ENCODE measurements at regions not wholly inside any gene's neighbourhood (a gene's known extent, or its start where the extent isn't known, plus 50 kb on each side); places are given as distances from the start of the nearest gene placed in this dataset.

DNA sequence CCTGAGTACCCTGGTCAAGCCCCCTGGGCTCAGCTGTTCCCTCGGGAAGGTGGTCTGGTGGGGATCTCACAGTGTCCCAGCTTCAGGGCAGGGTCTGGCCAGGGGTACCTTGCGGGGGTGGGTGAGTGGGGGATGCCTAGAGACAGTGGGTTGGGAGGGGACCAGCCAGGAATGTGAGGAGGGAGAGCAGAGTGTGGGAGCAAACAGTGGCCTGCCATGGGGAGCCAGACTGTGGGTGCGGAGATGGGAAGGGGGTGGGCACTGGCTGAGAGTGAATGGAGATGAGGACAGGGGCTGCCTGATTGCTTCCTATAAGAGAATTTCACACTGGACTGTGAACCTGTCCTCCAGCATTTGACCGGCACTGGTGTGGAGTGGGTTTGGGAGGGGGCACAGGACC is 95.1 kb downstream of the VEGFA start:
- no peak for DNase-seq (ENCODE audit: low read depth)
- no peak overlapping the region for H3K4me3 ChIP-seq (ENCODE audit: low read length)
- TF ChIP-seq, protein P1, sequence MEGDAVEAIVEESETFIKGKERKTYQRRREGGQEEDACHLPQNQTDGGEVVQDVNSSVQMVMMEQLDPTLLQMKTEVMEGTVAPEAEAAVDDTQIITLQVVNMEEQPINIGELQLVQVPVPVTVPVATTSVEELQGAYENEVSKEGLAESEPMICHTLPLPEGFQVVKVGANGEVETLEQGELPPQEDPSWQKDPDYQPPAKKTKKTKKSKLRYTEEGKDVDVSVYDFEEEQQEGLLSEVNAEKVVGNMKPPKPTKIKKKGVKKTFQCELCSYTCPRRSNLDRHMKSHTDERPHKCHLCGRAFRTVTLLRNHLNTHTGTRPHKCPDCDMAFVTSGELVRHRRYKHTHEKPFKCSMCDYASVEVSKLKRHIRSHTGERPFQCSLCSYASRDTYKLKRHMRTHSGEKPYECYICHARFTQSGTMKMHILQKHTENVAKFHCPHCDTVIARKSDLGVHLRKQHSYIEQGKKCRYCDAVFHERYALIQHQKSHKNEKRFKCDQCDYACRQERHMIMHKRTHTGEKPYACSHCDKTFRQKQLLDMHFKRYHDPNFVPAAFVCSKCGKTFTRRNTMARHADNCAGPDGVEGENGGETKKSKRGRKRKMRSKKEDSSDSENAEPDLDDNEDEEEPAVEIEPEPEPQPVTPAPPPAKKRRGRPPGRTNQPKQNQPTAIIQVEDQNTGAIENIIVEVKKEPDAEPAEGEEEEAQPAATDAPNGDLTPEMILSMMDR (IDR thresholded peaks at IDR 0.05; ENCODE audit: insufficient read depth, low read depth, low read length, missing control alignments): no peak

DNA sequence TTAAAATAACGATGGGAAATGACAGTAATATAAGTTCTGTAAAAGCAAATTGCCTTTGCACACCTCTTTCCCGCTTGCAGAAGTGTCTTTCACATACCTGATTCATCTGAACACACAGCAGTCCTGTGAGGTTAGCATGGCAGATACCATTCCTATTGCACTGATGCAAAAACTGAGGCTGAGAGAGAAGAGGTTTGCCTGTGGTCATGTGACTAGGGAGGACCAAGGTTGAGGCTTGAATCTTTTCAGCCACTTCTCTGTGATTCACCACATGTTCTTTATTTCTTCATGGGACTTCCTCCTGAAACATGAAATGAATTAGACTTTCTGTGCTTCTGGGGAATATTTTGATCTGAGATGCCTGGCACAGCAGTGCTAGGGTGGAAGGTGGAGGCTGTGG is 92.9 kb downstream of the VEGFA start:
- TF ChIP-seq, protein P1 (IDR thresholded peaks at IDR 0.05; ENCODE audit: insufficient read depth, low read depth, low read length, missing control alignments): no peak
- peak; percentile 10 for DNase-seq (ENCODE audit: low read depth)

DNA sequence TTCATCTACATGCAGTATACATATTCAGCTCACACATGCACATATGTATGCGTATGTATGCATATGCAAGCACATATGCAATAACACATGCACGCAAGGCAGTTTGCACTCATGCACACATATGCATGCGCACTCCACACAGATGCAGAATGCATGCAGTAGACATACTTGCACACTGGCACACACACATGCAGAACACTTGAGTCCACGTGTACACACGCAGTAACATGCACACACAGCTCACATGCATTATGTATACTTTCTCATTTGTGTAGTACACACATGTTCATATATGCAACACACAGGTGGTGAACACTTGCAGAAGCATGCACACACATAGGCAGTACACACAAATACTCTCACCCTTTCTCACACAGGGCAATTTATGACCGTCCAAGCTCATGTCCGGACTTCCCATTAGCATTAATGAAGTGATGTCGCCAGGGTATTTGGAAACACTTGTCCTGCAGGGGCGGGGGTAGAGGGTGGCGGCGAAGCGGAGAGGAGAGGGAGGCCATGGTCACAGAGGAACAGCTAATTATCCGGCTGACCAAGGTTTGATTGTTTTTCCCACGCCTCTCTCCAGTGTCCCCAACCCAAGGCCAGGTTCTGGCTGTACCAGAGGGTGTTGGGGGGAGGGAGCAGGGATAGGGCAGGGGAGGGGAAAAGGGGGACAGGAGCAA is 91.3 kb downstream of the VEGFA start:
- TF ChIP-seq, protein P1 (IDR thresholded peaks at IDR 0.05; ENCODE audit: insufficient read depth, low read depth, low read length, missing control alignments): no peak
- no peak for DNase-seq (ENCODE audit: low read depth)
- no peak overlapping the region for H3K4me3 ChIP-seq (ENCODE audit: low read length)

More for the DNA sequence above, 92.9 kb downstream of the VEGFA start:
- no peak overlapping the region for H3K4me3 ChIP-seq (ENCODE audit: low read length)

DNA sequence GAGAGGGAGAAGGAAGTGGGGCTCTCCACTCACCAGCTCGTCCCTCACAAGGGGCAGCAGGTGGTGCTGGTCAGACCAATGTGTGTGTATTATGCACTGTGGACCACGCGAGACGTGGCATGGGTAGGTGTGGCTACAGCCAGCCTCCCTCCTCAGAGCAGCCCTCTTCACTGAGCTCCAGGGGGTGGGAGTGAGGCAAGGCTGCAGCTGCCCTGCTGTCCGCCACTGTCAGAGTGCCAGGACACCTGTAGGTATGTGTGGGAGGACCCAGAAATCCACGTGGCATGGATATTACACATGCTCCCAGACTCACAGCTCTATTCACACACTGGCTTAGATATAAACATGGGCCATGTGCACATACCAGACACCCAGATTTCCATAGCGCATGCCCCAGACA is 90.3 kb downstream of the VEGFA start:
- H3K4me3 ChIP-seq (ENCODE audit: low read length): no peak overlapping the region
- no peak for DNase-seq (ENCODE audit: low read depth)
- TF ChIP-seq, protein P1 (IDR thresholded peaks at IDR 0.05; ENCODE audit: insufficient read depth, low read depth, low read length, missing control alignments): no peak

DNA sequence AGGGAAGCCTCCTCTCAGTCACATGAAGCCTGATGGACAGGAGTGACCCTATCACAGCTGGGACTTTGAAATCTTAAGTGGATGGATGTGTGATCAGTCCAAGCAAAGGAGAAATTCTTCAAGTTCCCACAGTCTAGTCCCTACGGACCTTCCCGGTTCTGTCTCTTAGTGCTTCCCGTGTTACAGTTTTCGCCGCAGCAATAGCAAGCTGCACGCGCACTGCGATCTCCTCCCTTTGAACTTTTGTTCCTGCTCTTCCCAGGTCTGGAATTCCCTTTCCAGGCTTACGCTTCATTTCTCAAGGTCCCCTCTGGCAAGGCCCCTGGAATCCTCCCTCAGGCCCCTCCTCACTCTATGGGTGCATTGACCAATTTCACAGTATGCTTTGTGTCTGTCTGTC is 89.2 kb downstream of the VEGFA start:
- no peak overlapping the region for H3K4me3 ChIP-seq (ENCODE audit: low read length)
- DNase-seq (ENCODE audit: low read depth): no peak
- TF ChIP-seq, protein P1 (IDR thresholded peaks at IDR 0.05; ENCODE audit: insufficient read depth, low read depth, low read length, missing control alignments): no peak

DNA sequence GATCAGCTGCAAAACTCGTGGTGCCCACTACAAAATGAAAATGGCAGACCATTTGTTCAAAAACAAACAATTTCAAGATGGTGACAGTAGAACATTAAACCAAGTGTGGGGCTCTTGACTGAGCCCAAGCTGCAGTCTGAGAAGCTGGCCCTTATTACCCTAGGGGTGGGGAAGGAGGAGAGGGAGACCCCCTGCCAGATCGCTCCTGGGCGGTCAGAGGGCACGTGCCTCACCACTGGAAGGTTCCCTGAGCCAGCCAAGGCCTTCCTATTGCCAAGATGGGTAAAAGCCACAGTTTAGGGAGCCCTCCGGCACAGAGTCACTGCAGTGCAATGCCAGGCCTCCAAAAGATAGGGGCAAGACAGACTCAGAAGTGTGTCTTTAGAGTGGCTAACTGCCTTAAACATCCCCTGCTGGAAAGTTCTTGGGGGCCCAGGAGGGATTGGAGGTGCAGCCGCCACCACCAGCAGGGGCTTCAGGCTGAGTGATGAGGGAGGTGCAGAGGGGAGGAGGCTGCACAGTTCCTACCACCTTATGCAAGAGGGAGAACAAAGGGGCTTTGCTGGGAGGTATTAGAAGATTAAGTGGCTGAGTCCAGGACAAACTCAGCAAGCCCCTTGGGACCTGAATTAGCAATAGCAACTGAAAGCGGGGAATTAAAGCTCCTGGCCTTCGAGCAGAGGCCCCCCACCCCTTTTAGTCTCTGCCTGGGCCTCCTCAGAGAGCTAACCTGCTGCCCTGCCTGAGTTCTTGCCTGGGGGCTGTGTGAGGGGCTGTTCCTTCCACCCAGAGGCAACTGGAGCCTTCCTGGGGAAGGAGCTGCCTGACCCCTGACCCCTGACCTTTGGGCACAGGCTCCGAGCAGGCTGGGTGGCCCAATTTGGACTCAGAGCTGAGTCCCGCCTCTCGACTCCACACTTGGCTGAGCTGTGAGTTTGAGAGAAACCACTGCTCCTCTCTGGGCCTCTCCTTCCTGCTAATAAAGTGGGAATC is 88.4 kb downstream of the VEGFA start:
- TF ChIP-seq, protein P1 (IDR thresholded peaks at IDR 0.05; ENCODE audit: insufficient read depth, low read depth, low read length, missing control alignments): no peak
- DNase-seq (ENCODE audit: low read depth): no peak
- no peak overlapping the region for H3K4me3 ChIP-seq (ENCODE audit: low read length)

All from epithelial cell of esophagus (primary cell).